ENCODE measurements at regions not wholly inside any gene's neighbourhood (a gene's known extent, or its start where the extent isn't known, plus 50 kb on each side); places are given as distances from the start of the nearest gene placed in this dataset.

GRCh38 chr9:11722957-11723356 lies 970.2 kb upstream of the TYRP1 start:
- POLR2A ChIA-PET (ENCODE audit: unreplicated experiment), result no interaction called here
- no peak overlapping the region for H3K4ac ChIP-seq (ENCODE audit: low read depth, low read length)
- DNase-seq (no peak), ATAC-seq (ENCODE audit: low read depth) (no peak)
- intact Hi-C loops (cut with micrococcal nuclease) (no loop called here), in situ Hi-C loops (cut with MboI; ENCODE audit: low sequenced_read_pairs) (no loop called here), dilution Hi-C loops (cut with HindIII; ENCODE audit: low sequenced_read_pairs, unreplicated experiment) (no loop called here)
- no peak overlapping the region for H4K91ac ChIP-seq (ENCODE audit: insufficient read depth, low read depth, low read length)
- H2BK5ac ChIP-seq (ENCODE audit: low read depth, low read length, poor library complexity, severe bottlenecking), result no peak overlapping the region
- no peak overlapping the region for H2AFZ ChIP-seq (replicated peaks; ENCODE audit: low read length, poor library complexity)
- H3K36me3 ChIP-seq (ENCODE audit: control insufficient read depth, insufficient read depth, low read length), result no peaks in the 10 kb centered on the region
- H3K9me3 ChIP-seq (ENCODE audit: control insufficient read depth, insufficient read depth, low read length), result peaks cover 5% of the 10 kb centered on the region
- no peak overlapping the region for H3K4me3 ChIP-seq (ENCODE audit: insufficient read depth, low read depth, low read length)
- H3K9ac ChIP-seq (ENCODE audit: low read depth, low read length), result no peak overlapping the region
- no peak overlapping the region for H3K27ac ChIP-seq (ENCODE audit: insufficient read depth, low read length)
- no CpG with 5 or more reads among the region's 3 CpGs for WGBS, 2 experiments (ENCODE audit: extremely low coverage in 2 of 2, insufficient read length in 1 of 2)
- H2BK120ac ChIP-seq (ENCODE audit: low read depth, low read length), result no peak overlapping the region
- no peak overlapping the region for H4K5ac ChIP-seq (ENCODE audit: low read depth, low read length)
- H2AK5ac ChIP-seq (ENCODE audit: low read depth, low read length), result no peak overlapping the region
- no peak overlapping the region for H2BK15ac ChIP-seq (ENCODE audit: low read depth, low read length)
- no peaks in the 10 kb centered on the region for H3K9me1 ChIP-seq (ENCODE audit: insufficient read depth, low read length)
- no peak overlapping the region for H4K8ac ChIP-seq (ENCODE audit: low read depth in 2 of 2, low read length in 2 of 2)
- no peak overlapping the region for H3K18ac ChIP-seq (ENCODE audit: low read depth, low read length)
- no peak overlapping the region for H2BK20ac ChIP-seq (ENCODE audit: low read depth, low read length)
- H3K14ac ChIP-seq (replicated peaks; ENCODE audit: low read depth, low read length), result no peak overlapping the region
- no peak overlapping the region for H3K56ac ChIP-seq (ENCODE audit: extremely low read depth, insufficient read depth, low read length)
- CTCF ChIA-PET, result no interaction called here
- no peak overlapping the region for H3K4me2 ChIP-seq (ENCODE audit: low read depth, low read length)
- no peak overlapping the region for H2AK9ac ChIP-seq (replicated peaks; ENCODE audit: low read depth, low read length, poor library complexity)
- no peaks in the 10 kb centered on the region for H3K27me3 ChIP-seq (ENCODE audit: control insufficient read depth, insufficient read depth, low read length)
- no peaks in the 10 kb centered on the region for H3K79me1 ChIP-seq (ENCODE audit: low read depth in 1 of 2, low read length in 2 of 2)
- no TSS peak for BruUV-seq (replicated peaks)
- TF ChIP-seq SMC3 (IDR thresholded peaks at IDR 0.05; ENCODE audit: low read depth, low read length) (no peak), CTCF (conservative IDR thresholded peaks at IDR 0.05; ENCODE audit: low read depth, low read length) (no peak), USF2 (IDR thresholded peaks at IDR 0.05; ENCODE audit: low read depth, low read length) (no peak), CHD1 (IDR thresholded peaks at IDR 0.05; ENCODE audit: low read depth, low read length) (no peak), RCOR1 (IDR thresholded peaks at IDR 0.05; ENCODE audit: insufficient replicate concordance, low read length) (no peak), MAFK (IDR thresholded peaks at IDR 0.05; ENCODE audit: low read depth, low read length) (no peak), ELK1 (IDR thresholded peaks at IDR 0.05; ENCODE audit: borderline replicate concordance, low read depth, low read length) (no peak), RFX5 (IDR thresholded peaks at IDR 0.05; ENCODE audit: low read depth, low read length) (no peak), RAD21 (IDR thresholded peaks at IDR 0.05; ENCODE audit: low read length) (no peak), MAZ (IDR thresholded peaks at IDR 0.05; ENCODE audit: borderline replicate concordance, low read depth, low read length) (no peak), BHLHE40 (IDR thresholded peaks at IDR 0.05; ENCODE audit: low read depth, low read length) (no peak), POLR2A (IDR thresholded peaks at IDR 0.05; ENCODE audit: low read depth, low read length) (no peak), NFE2L2 (IDR thresholded peaks at IDR 0.05; ENCODE audit: low read depth, low read length) (no peak), CEBPB (IDR thresholded peaks at IDR 0.05; ENCODE audit: low read depth, low read length) (no peak)
- H3K4me1 ChIP-seq (ENCODE audit: control insufficient read depth, insufficient read depth, low read length), result no peaks in the 10 kb centered on the region
- no peak overlapping the region for H3K23ac ChIP-seq (ENCODE audit: low read depth, low read length)
- no peaks in the 10 kb centered on the region for H4K20me1 ChIP-seq (ENCODE audit: insufficient read depth, low read length)

Measured in IMR-90 (cell line).